A673 (cell line): ENCODE measurements at regions not wholly inside any gene's neighbourhood (a gene's known extent, or its start where the extent isn't known, plus 50 kb on each side); places are given as distances from the start of the nearest gene placed in this dataset.

Source experiments
- BruUV-seq: library from RNA; stranded (reverse); fragments of 400-500 nt; replicated peaks from 2 replicates; lab custom pipeline; 2021; lab: Mats Ljungman, UMichigan
- CTCF ChIA-PET: fragments of 300-600 bp; sonication (Branson Sonifier 250); formaldehyde crosslinking; loops from one replicate; lab custom pipeline; 2022; ENCODE audit warnings: antibody characterized with exemption; lab: Charles Lee
- POLR2A ChIA-PET: fragments of 300-600 bp; sonication (Branson Sonifier 250); formaldehyde crosslinking; loops from one replicate; lab custom pipeline; 2022; ENCODE audit warnings: antibody characterized with exemption; ENCODE audit not compliant: low non-redundant PET; lab: Charles Lee
- DNase-seq: peaks from one replicate; pipeline ENCODE4 v3.0.0-alpha.2; 2015; ENCODE audit warnings: low spot score
- H3K27ac ChIP-seq: fragments of 200-600 bp; sonication (generic); 2 replicates; pipeline ENCODE4 v1.5.1; 2016; ENCODE audit warnings: mixed run types, low read depth, mild to moderate bottlenecking, mixed read lengths, antibody characterized with exemption, low read length; ENCODE audit not compliant: poor library complexity, severe bottlenecking
- H3K27me3 ChIP-seq: fragments of 200-600 bp; sonication (generic); replicated peaks from 2 replicates; pipeline ENCODE4 v1.6.1; 2017; ENCODE audit warnings: mixed run types, low read depth, mild to moderate bottlenecking, mixed read lengths, antibody characterized with exemption, low read length; ENCODE audit not compliant: insufficient read depth, poor library complexity
- H3K36me3 ChIP-seq: fragments of 200-600 bp; sonication (generic); 2 replicates; pipeline ENCODE4 v1.6.1; 2016; ENCODE audit warnings: mixed run types, mild to moderate bottlenecking, mixed read lengths, antibody characterized with exemption, low read length; ENCODE audit not compliant: insufficient read depth, poor library complexity, severe bottlenecking
- H3K4me1 ChIP-seq: fragments of 200-600 bp; sonication (generic); 2 replicates; pipeline ENCODE4 v1.6.1; 2017; ENCODE audit warnings: mixed run types, mild to moderate bottlenecking, mixed read lengths, antibody characterized with exemption, low read length; ENCODE audit not compliant: insufficient read depth, poor library complexity, severe bottlenecking
- H3K4me3 ChIP-seq: fragments of 200-600 bp; sonication (generic); 2 replicates; pipeline ENCODE4 v1.5.1; 2016; ENCODE audit warnings: low read depth, mixed run types, mild to moderate bottlenecking, mixed read lengths, low read length; ENCODE audit not compliant: poor library complexity, severe bottlenecking
- H3K9me3 ChIP-seq: fragments of 200-600 bp; sonication (generic); 2 replicates; pipeline ENCODE4 v1.6.1; 2016; ENCODE audit warnings: mixed run types, low read depth, mild to moderate bottlenecking, mixed read lengths, antibody characterized with exemption, low read length; ENCODE audit not compliant: poor library complexity, severe bottlenecking
- CTCF ChIP-seq: fragments of 300-800, 200-600 bp; sonication (generic); conservative IDR thresholded peaks from 2 replicates; pipeline ENCODE4 v1.5.1; 2017; ENCODE audit warnings: low read depth, mild to moderate bottlenecking, antibody characterized with exemption, low read length, moderate library complexity, mixed read lengths
- EZH2 ChIP-seq: fragments of 200-600 bp; sonication (generic); IDR thresholded peaks from 2 replicates; pipeline ENCODE4 v1.6.1; 2017; ENCODE audit warnings: borderline replicate concordance, low read depth, mild to moderate bottlenecking, mixed read lengths, antibody characterized with exemption, low read length; ENCODE audit not compliant: poor library complexity, severe bottlenecking
- intact Hi-C: fragments of 100-400 bp; cut with micrococcal nuclease; formaldehyde crosslinking; loops from one replicate; pipeline ENCODE4 v1.10.0; 2022; ENCODE audit not compliant: unreplicated experiment

GRCh38 chr21:22456241-22456640 is 1458.0 kb downstream of the NCAM2 start:
- Histone ChIP-seq H3K27ac (no peak overlapping the region), H3K4me1 (no peaks in the 10 kb centered on the region), H3K27me3 (no peaks in the 10 kb centered on the region), H3K4me3 (no peak overlapping the region), H3K9me3 (no peaks in the 10 kb centered on the region), H3K36me3 (no peaks in the 10 kb centered on the region)
- intact Hi-C loops: no loop called here
- ChIA-PET POLR2A (no interaction called here), CTCF (no interaction called here)
- BruUV-seq: no TSS peak
- no peak for DNase-seq
- TF ChIP-seq CTCF: no peak
- no peak for TF ChIP-seq EZH2

- POLR2A ChIA-PET: no interaction called here
- TF ChIP-seq CTCF: no peak
- no peak for TF ChIP-seq EZH2
Measured at GRCh38 chr21:22468893-22469292, 1470.7 kb downstream of the NCAM2 start.

DNA sequence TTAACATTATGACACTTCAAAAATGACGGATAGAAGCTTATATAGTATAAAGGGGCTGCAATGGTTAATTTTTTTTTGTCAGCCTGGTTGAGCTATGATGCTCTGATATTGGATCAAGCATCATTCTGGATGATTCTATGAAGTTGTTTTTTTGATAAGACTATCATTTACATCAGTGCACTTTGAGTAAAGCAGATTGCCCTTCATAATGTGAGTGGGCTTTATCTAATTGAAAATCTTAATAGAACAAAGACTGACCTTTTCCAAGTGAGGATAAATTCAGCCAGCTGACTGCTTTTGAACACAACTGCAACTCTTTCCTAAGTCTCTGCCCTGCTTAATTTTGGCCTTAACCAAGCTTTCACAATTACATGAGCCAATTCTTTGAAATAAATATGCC is 1476.2 kb downstream of the NCAM2 start:
- no peak overlapping the region for H3K4me3 ChIP-seq
- POLR2A ChIA-PET: no interaction called here
- DNase-seq: no peak

More at GRCh38 chr21:22468893-22469292, 1470.7 kb downstream of the NCAM2 start:
- BruUV-seq: no TSS peak
- Histone ChIP-seq H3K27ac (no peak overlapping the region), H3K9me3 (peaks cover 5% of the 10 kb centered on the region), H3K4me3 (no peak overlapping the region), H3K36me3 (no peaks in the 10 kb centered on the region), H3K27me3 (no peaks in the 10 kb centered on the region), H3K4me1 (no peaks in the 10 kb centered on the region)
- CTCF ChIA-PET: no interaction called here
- intact Hi-C loops: no loop called here
- no peak for DNase-seq

More for the DNA sequence above, 1476.2 kb downstream of the NCAM2 start:
- CTCF ChIA-PET: no interaction called here
- H3K27ac ChIP-seq: no peak overlapping the region
- intact Hi-C loops: no loop called here
- no peaks in the 10 kb centered on the region for H3K36me3 ChIP-seq
- H3K9me3 ChIP-seq: peaks cover 6% of the 10 kb centered on the region
- no peaks in the 10 kb centered on the region for H3K27me3 ChIP-seq
- no peak for TF ChIP-seq EZH2
- no peak for TF ChIP-seq CTCF
- no peaks in the 10 kb centered on the region for H3K4me1 ChIP-seq
- no TSS peak for BruUV-seq
